Ishikawa (cell line): ENCODE measurements at regions not wholly inside any gene's neighbourhood (a gene's known extent, or its start where the extent isn't known, plus 50 kb on each side); places are given as distances from the start of the nearest gene placed in this dataset.

Experiments
- CREB1 ChIP-seq: IDR thresholded peaks from 2 replicates; pipeline ENCODE4 v1.6.1; 2012; ENCODE audit warnings: low read depth
- TCF12 ChIP-seq: IDR thresholded peaks from 2 replicates; pipeline ENCODE4 v1.6.1; 2012; ENCODE audit warnings: low read depth
- YY1 ChIP-seq: IDR thresholded peaks from 2 replicates; pipeline ENCODE4 v1.6.1; 2012; ENCODE audit warnings: low read depth
- TF ChIP-seq, protein P1 (sequence below): IDR thresholded peaks from 2 replicates; pipeline ENCODE4 v1.6.1; 2012

DNA sequence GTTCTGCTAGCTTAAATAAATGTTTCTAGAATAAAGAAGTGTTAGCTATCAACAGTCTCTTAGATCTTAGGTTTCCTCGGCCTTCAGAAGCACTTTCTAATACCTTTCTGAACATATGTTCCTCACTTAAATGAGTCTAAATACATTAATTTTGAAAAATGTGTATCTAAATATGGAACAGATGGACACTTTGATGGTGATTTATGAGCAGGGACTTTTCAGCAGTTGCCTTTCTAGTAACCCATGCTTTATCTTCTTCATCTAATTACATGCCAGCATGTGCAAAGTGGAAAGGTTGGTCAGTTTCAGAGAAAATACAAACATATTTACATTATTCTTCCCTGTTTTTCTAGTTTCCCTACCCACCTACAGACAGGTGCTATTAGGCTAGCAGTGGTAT is 797.0 kb upstream of the CHAC2 start:
- TF ChIP-seq, protein P1, sequence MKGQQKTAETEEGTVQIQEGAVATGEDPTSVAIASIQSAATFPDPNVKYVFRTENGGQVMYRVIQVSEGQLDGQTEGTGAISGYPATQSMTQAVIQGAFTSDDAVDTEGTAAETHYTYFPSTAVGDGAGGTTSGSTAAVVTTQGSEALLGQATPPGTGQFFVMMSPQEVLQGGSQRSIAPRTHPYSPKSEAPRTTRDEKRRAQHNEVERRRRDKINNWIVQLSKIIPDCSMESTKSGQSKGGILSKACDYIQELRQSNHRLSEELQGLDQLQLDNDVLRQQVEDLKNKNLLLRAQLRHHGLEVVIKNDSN = no peak
- no peak for TF ChIP-seq TCF12
- no peak for TF ChIP-seq YY1
- TF ChIP-seq CREB1 = no peak
